NCI-H2107 treated with DMSO at 0.1 percent for 48 hours (cell line): ENCODE measurements at regions not wholly inside any gene's neighbourhood (a gene's known extent, or its start where the extent isn't known, plus 50 kb on each side); places are given as distances from the start of the nearest gene placed in this dataset.

Source experiments
- DNase-seq: peaks from one replicate; lab custom pipeline; 2025; ENCODE audit not compliant: unreplicated experiment; lab: John Stamatoyannopoulos, UW

GRCh38 chr20:39216195-39216594 lies 254.1 kb downstream of the DHX35 start:
- DNase-seq, result no peak

GRCh38 chr20:39214828-39215227 lies 252.7 kb downstream of the DHX35 start:
- DNase-seq, result no peak

- no peak for DNase-seq
Measured at GRCh38 chr20:39213476-39214145, 251.5 kb downstream of the DHX35 start.

- no peak for DNase-seq
Measured at GRCh38 chr20:39211060-39211748, 249.1 kb downstream of the DHX35 start.

GRCh38 chr20:39210341-39211036 lies 248.3 kb downstream of the DHX35 start:
- DNase-seq, result no peak

GRCh38 chr20:39206899-39207564 lies 244.9 kb downstream of the DHX35 start:
- DNase-seq, result no peak

GRCh38 chr20:39195582-39196021 lies 233.5 kb downstream of the DHX35 start:
- DNase-seq, result no peak

- DNase-seq, result no peak
Measured at GRCh38 chr20:39190666-39191570, 228.8 kb downstream of the DHX35 start.

- DNase-seq, result no peak
Measured at GRCh38 chr20:39188266-39188765, 226.2 kb downstream of the DHX35 start.

GRCh38 chr20:39181490-39181889 lies 219.3 kb downstream of the DHX35 start:
- no peak for DNase-seq

- DNase-seq, result no peak
Measured at GRCh38 chr20:39176457-39176856, 214.3 kb downstream of the DHX35 start.

GRCh38 chr20:39170896-39171463 lies 208.8 kb downstream of the DHX35 start:
- no peak for DNase-seq

- DNase-seq, result no peak
Measured at GRCh38 chr20:39165099-39165498, 203.0 kb downstream of the DHX35 start.

GRCh38 chr20:39164642-39165041 lies 202.5 kb downstream of the DHX35 start:
- DNase-seq, result no peak

- no peak for DNase-seq
Measured at GRCh38 chr20:39163993-39164392, 201.8 kb downstream of the DHX35 start.

- no peak for DNase-seq
Measured at GRCh38 chr20:39161900-39162299, 199.8 kb downstream of the DHX35 start.

- no peak for DNase-seq
Measured at GRCh38 chr20:39155971-39156370, 193.8 kb downstream of the DHX35 start.

GRCh38 chr20:39152742-39153141 lies 190.6 kb downstream of the DHX35 start:
- no peak for DNase-seq

- DNase-seq, result no peak
Measured at GRCh38 chr20:39152126-39152525, 190.0 kb downstream of the DHX35 start.

GRCh38 chr20:39150501-39150900 lies 188.4 kb downstream of the DHX35 start:
- no peak for DNase-seq
